Tibial nerve (tissue), 4 donors: ENCODE measurements at regions not wholly inside any gene's neighbourhood (a gene's known extent, or its start where the extent isn't known, plus 50 kb on each side); places are given as distances from the start of the nearest gene placed in this dataset.

Source experiments
- DNase-seq, 2 donors: peaks; one replicate each; pipeline ENCODE4 v3.0.0-alpha.2; 2019; ENCODE audit warnings: low spot score in 2 of 2
- H3K27ac ChIP-seq, 4 donors: fragments of 200-600 bp; sonication (generic) in 3 of 4; one replicate each; pipeline ENCODE4 v1.5.1; 2017 to 2019; ENCODE audit warnings: mild to moderate bottlenecking in 1 of 4
- H3K27me3 ChIP-seq, 2 donors: fragments of 200-600 bp; sonication (generic) in 1 of 2; one replicate each; pipeline versions ENCODE4 v1.5.1 to v1.6.0; 2017 to 2019
- H3K36me3 ChIP-seq, 3 donors: fragments of 200-600 bp; sonication (generic); one replicate each; pipeline ENCODE4 v1.5.1; 2018 to 2019
- H3K4me1 ChIP-seq, 4 donors: fragments of 200-600 bp; sonication (generic) in 3 of 4; one replicate each; pipeline ENCODE4 v1.5.1; 2017 to 2019
- H3K4me3 ChIP-seq, 4 donors: fragments of 200-600 bp; sonication (generic) in 3 of 4; one replicate each; pipeline ENCODE4 v1.5.1; 2017 to 2019; ENCODE audit warnings: mild to moderate bottlenecking in 1 of 4, moderate library complexity in 1 of 4
- H3K9me3 ChIP-seq, 4 donors: fragments of 200-600 bp; sonication (generic) in 3 of 4; one replicate each; pipeline ENCODE4 v1.5.1; 2017 to 2019
- CTCF ChIP-seq, 5 experiments: fragments of 200-600 bp in 3 of 5; fragments of 450-650 bp in 2 of 5; sonication (generic) in 3 of 5; IDR thresholded peaks; one replicate each; pipeline ENCODE4 v1.5.1; 2016 to 2019; ENCODE audit warnings: antibody characterized with exemption in 5 of 5, mild to moderate bottlenecking in 3 of 5, moderate library complexity in 2 of 5
- EP300 ChIP-seq, 2 donors: sonication (generic); formaldehyde crosslinking; IDR thresholded peaks; one replicate each; pipeline ENCODE4 v1.6.1; 2017; ENCODE audit warnings: antibody characterized with exemption in 2 of 2, mild to moderate bottlenecking in 1 of 2
- POLR2A ChIP-seq, 2 donors: fragments of 450-650 bp; IDR thresholded peaks; one replicate each; pipeline ENCODE4 v1.6.1; 2017; ENCODE audit warnings: antibody characterized with exemption in 2 of 2, mild to moderate bottlenecking in 2 of 2, moderate library complexity in 2 of 2
- WGBS, 2 donors: methylation state at CpG; one replicate each; pipeline ENCODE4 v1.1.5; 2018; 5-methylcytosine and 5-hydroxymethylcytosine counted together

GRCh38 chr11:26065944-26066343 is 266.0 kb upstream of the ANO3 start:
- WGBS, 2 donors: 73 to 87% methylated on average over 1 of the region's 1 CpG
- Histone ChIP-seq H3K4me1 (peaks cover 0 to 8% (median 0%) of the 10 kb centered on the region in 4 donors), H3K27ac (no peak overlapping the region), H3K9me3 (no peaks in the 10 kb centered on the region), H3K4me3 (no peak overlapping the region), H3K27me3 (no peaks in the 10 kb centered on the region), H3K36me3 (no peaks in the 10 kb centered on the region)
- TF ChIP-seq EP300 (IDR thresholded peaks at IDR 0.05): no peak
- no peak for TF ChIP-seq POLR2A (IDR thresholded peaks at IDR 0.05)
- TF ChIP-seq CTCF (IDR thresholded peaks at IDR 0.05): no peak
- no peak for DNase-seq

- no peaks in the 10 kb centered on the region for H3K9me3 ChIP-seq
- WGBS, 2 donors: 81 to 84% methylated on average over 8 of the region's 8 CpGs
- H3K27me3 ChIP-seq: no peaks in the 10 kb centered on the region
- H3K4me3 ChIP-seq: no peak overlapping the region
- no peaks in the 10 kb centered on the region for H3K36me3 ChIP-seq
- DNase-seq: no peak
- H3K4me1 ChIP-seq: no peaks in the 10 kb centered on the region
- no peak overlapping the region for H3K27ac ChIP-seq
- no peak for TF ChIP-seq CTCF (IDR thresholded peaks at IDR 0.05)
- no peak for TF ChIP-seq POLR2A (IDR thresholded peaks at IDR 0.05)
- TF ChIP-seq EP300 (IDR thresholded peaks at IDR 0.05): no peak
Observed at GRCh38 chr11:26070714-26071380, 261.1 kb upstream of the ANO3 start.

- H3K4me1 ChIP-seq: no peaks in the 10 kb centered on the region
- 83 to 86% methylated on average over 3 of the region's 3 CpGs for WGBS, 2 donors
- DNase-seq: no peak
- TF ChIP-seq EP300 (IDR thresholded peaks at IDR 0.05): no peak
- no peak for TF ChIP-seq POLR2A (IDR thresholded peaks at IDR 0.05)
- TF ChIP-seq CTCF (IDR thresholded peaks at IDR 0.05): no peak
- H3K9me3 ChIP-seq: no peaks in the 10 kb centered on the region
- H3K27me3 ChIP-seq: no peaks in the 10 kb centered on the region
- H3K4me3 ChIP-seq: no peak overlapping the region
- H3K27ac ChIP-seq: no peak overlapping the region
- H3K36me3 ChIP-seq: no peaks in the 10 kb centered on the region
Observed at GRCh38 chr11:26072614-26073153, 259.2 kb upstream of the ANO3 start.

- no peak for TF ChIP-seq EP300 (IDR thresholded peaks at IDR 0.05)
- TF ChIP-seq POLR2A (IDR thresholded peaks at IDR 0.05): no peak
- TF ChIP-seq CTCF (IDR thresholded peaks at IDR 0.05): no peak
- Histone ChIP-seq H3K27me3 (no peaks in the 10 kb centered on the region), H3K4me1 (no peaks in the 10 kb centered on the region), H3K4me3 (no peak overlapping the region), H3K36me3 (no peaks in the 10 kb centered on the region), H3K9me3 (no peaks in the 10 kb centered on the region), H3K27ac (no peak overlapping the region)
- DNase-seq: no peak
Observed at GRCh38 chr11:26073646-26074045, 258.3 kb upstream of the ANO3 start.

- H3K36me3 ChIP-seq: no peaks in the 10 kb centered on the region
- no peaks in the 10 kb centered on the region for H3K27me3 ChIP-seq
- TF ChIP-seq CTCF (IDR thresholded peaks at IDR 0.05) (no peak), POLR2A (IDR thresholded peaks at IDR 0.05) (no peak), EP300 (IDR thresholded peaks at IDR 0.05) (no peak)
- H3K9me3 ChIP-seq: no peaks in the 10 kb centered on the region
- WGBS, 2 donors: 92 to 93% methylated on average over 3 of the region's 3 CpGs
- H3K4me3 ChIP-seq: no peak overlapping the region
- H3K4me1 ChIP-seq: no peaks in the 10 kb centered on the region
- H3K27ac ChIP-seq: no peak overlapping the region
- no peak for DNase-seq
Observed at GRCh38 chr11:26076233-26076990, 255.5 kb upstream of the ANO3 start.
